Aorta (tissue), 5 donors: ENCODE measurements at regions not wholly inside any gene's neighbourhood (a gene's known extent, or its start where the extent isn't known, plus 50 kb on each side); places are given as distances from the start of the nearest gene placed in this dataset.
A peak's percentile ranks its signal among the peaks of the same experiment; 100 is the strongest.

Source experiments
- ATAC-seq: fragments of 200-7000 bp; cut with Tn5 transposase; one replicate; pipeline ENCODE4 v1.9.1; 2022; ENCODE audit warnings: moderate library complexity; ENCODE audit not compliant: low FRiP score
- DNase-seq, 2 donors: peaks; one replicate each; pipeline ENCODE4 v3.0.0-alpha.2; 2020
- H3K27ac ChIP-seq, 2 donors: one replicate each; pipeline ENCODE4 v1.5.1; 2013; ENCODE audit warnings: low read length in 2 of 2, mild to moderate bottlenecking in 2 of 2, moderate library complexity in 2 of 2, control low read depth in 1 of 2, inconsistent platforms in 1 of 2, low read depth in 1 of 2
- H3K27me3 ChIP-seq, 2 donors: one replicate each; pipeline ENCODE4 v1.6.1; 2013; ENCODE audit warnings: control low read depth in 1 of 2, low read length in 1 of 2, mild to moderate bottlenecking in 1 of 2, moderate library complexity in 1 of 2; ENCODE audit not compliant: insufficient read depth in 2 of 2, control insufficient read depth in 1 of 2
- H3K36me3 ChIP-seq, 2 donors: one replicate each; pipeline ENCODE4 v1.6.1; 2013; ENCODE audit warnings: control low read depth in 1 of 2, low read length in 1 of 2, mild to moderate bottlenecking in 1 of 2; ENCODE audit not compliant: insufficient read depth in 2 of 2, control insufficient read depth in 1 of 2
- H3K4me1 ChIP-seq, 2 donors: one replicate each; pipeline ENCODE4 v1.6.1; 2013; ENCODE audit warnings: low read length in 2 of 2, control low read depth in 1 of 2, mild to moderate bottlenecking in 1 of 2, moderate library complexity in 1 of 2; ENCODE audit not compliant: insufficient read depth in 2 of 2, control insufficient read depth in 1 of 2
- H3K4me3 ChIP-seq, 2 donors: one replicate each; pipeline ENCODE4 v1.5.1; 2013; ENCODE audit warnings: low read length in 2 of 2, control low read depth in 1 of 2, mild to moderate bottlenecking in 1 of 2
- H3K9me3 ChIP-seq: one replicate; pipeline ENCODE4 v1.6.1; 2013; ENCODE audit warnings: mild to moderate bottlenecking, low read length; ENCODE audit not compliant: control insufficient read depth
- WGBS, 2 donors: extraction: QIAGEN DNeasy Blood & Tissue Kit; methylation state at CpG; one replicate each; pipeline ENCODE4 v1.1.7; 2013; 5-methylcytosine and 5-hydroxymethylcytosine counted together
- intact Hi-C, 2 donors: fragments of 100-400 bp; cut with DNase I; formaldehyde crosslinking; loops; one replicate each; pipeline versions ENCODE4 v1.14.2 to v1.15.0; 2022
- donor health status: healthy with polysubstance abuse.
- donor health status: Bipolar disorder and iron deficiency.
- donor health status: DM: no; HTN: no; CAD: no.
- donor health status: DM: no; HTN: no; CAD: no.
- donor health status: DM: yes; HTN: yes; CAD: no.

DNA sequence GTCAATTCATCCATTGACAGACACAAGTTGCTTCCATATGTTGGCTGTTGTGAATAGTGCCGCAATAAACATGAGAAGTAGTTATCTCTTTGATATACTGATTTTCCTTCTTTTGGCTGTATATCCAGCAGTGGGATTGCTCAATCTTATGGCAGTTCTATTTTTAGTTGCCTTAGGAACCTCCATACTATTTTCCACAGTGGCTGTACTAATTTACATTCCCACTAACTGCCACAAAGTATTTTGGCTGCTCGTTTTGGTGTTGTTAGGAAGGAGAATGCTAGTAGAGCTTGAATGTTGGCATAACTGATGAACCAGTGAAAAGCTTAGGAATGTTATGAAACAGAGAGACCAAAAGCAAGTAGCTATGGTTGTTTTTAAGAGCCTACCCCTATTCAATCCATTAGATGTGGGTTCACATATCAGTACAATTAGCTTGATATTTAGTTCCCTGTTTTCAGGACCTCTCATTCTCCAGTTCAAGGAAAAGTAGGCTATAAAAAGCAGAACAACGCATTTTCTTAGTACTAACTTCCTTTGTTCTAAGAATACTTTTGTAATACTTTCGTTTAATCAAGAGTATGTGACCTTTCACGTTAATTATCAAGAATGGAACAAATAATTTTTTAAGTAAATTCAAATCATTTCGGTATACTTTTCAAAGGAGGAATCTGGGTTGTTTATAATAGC, 100.3 kb downstream of the FAS start:
- intact Hi-C loops: no loop called here
- H3K9me3 ChIP-seq: no peaks in the 10 kb centered on the region
- no peak for ATAC-seq
- no peak overlapping the region for H3K27ac ChIP-seq
- no peak for DNase-seq
- H3K36me3 ChIP-seq: no peaks in the 10 kb centered on the region
- no peaks in the 10 kb centered on the region for H3K4me1 ChIP-seq
- WGBS, 2 donors: 57 to 64% methylated on average over 6 of the region's 6 CpGs
- no peak overlapping the region for H3K4me3 ChIP-seq
- H3K27me3 ChIP-seq: no peaks in the 10 kb centered on the region

DNA sequence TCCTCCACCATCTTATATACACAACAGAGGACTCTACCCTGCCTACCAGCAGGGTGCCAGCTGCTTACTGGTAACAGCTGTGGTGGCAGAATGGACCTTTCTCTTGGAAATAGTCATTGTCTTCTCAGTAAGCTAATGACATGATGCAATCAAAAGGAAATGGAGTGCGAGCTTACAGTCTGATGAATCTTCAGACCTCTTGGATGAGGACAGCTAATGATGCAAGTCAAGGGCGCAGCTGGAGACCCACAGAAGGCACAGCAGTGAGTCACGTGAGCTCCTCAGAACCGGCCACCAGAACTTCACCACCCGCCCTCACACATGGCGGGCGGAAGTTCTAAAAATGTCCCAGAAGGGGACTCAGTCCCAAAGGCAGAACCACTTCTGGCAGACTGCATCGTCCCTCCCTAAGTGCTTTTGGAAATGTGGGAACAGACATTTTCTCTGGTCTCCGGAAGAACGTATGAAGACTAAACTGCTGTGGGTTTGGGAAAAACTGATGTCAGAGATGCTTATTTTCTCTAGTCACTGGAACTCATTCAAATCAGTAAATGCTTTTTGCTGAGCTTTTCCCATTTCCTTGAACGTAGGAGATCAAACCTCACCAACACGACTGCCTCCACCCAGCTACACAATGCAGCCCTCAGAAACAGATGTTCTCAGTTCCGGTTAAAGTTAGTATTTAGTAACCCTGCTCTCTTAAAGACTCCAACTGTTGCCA, 96.4 kb downstream of the FAS start:
- DNase-seq: peak; percentile 71 to 79
- peak; percentile 67 for ATAC-seq
- intact Hi-C loops: no loop called here
- H3K27me3 ChIP-seq: no peaks in the 10 kb centered on the region
- 66 to 73% methylated on average over 13 of the region's 13 CpGs for WGBS, 2 donors
- H3K27ac ChIP-seq: no peak overlapping the region
- no peaks in the 10 kb centered on the region for H3K36me3 ChIP-seq
- H3K4me1 ChIP-seq: no peaks in the 10 kb centered on the region
- no peak overlapping the region for H3K4me3 ChIP-seq
- no peaks in the 10 kb centered on the region for H3K9me3 ChIP-seq

- intact Hi-C loops: no loop called here
- 86 to 88% methylated on average over 4 of the region's 4 CpGs for WGBS, 2 donors
Measured at GRCh38 chr10:89085153-89085552, 94.6 kb downstream of the FAS start.

GRCh38 chr10:89082086-89082485, 91.5 kb downstream of the FAS start:
- WGBS, 2 donors: 73 to 77% methylated on average over 5 of the region's 5 CpGs
- ATAC-seq (no peak), DNase-seq (no peak)
- no peak overlapping the region for H3K4me3 ChIP-seq
- H3K36me3 ChIP-seq: no peaks in the 10 kb centered on the region
- H3K27me3 ChIP-seq: no peaks in the 10 kb centered on the region
- no peak overlapping the region for H3K27ac ChIP-seq
- intact Hi-C loops: no loop called here
- H3K9me3 ChIP-seq: no peaks in the 10 kb centered on the region
- no peaks in the 10 kb centered on the region for H3K4me1 ChIP-seq

More at GRCh38 chr10:89085153-89085552, 94.6 kb downstream of the FAS start:
- H3K4me3 ChIP-seq: no peak overlapping the region
- H3K9me3 ChIP-seq: no peaks in the 10 kb centered on the region
- H3K4me1 ChIP-seq: no peaks in the 10 kb centered on the region
- DNase-seq (no peak), ATAC-seq (no peak)
- no peaks in the 10 kb centered on the region for H3K36me3 ChIP-seq
- H3K27me3 ChIP-seq: no peaks in the 10 kb centered on the region
- no peak overlapping the region for H3K27ac ChIP-seq

DNA sequence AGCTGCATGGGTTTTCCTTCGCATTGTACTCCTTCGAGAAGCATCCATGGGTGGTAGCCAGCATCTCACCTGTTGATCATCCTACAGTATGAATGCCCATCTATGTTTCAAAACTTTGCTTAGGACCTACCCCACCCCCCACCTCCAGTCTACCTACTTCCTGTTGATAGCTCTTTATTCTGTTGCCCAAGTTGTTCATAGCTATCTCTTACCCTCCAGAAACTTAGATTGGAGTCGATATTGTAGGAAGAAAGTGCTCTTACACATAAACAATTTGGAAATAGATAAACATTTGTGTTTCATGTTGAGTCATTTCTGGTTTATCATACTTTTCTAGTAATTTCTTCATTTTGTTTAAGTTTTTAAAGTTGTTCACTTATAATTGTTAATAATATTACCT, 90.1 kb downstream of the FAS start:
- Histone ChIP-seq H3K27me3 (no peaks in the 10 kb centered on the region), H3K9me3 (no peaks in the 10 kb centered on the region), H3K36me3 (no peaks in the 10 kb centered on the region), H3K4me3 (no peak overlapping the region), H3K27ac (no peak overlapping the region), H3K4me1 (no peaks in the 10 kb centered on the region)
- WGBS, 2 donors: 67 to 77% methylated on average over 3 of the region's 3 CpGs
- DNase-seq (no peak), ATAC-seq (no peak)
- intact Hi-C loops: no loop called here

GRCh38 chr10:89079961-89080360, 89.4 kb downstream of the FAS start:
- ATAC-seq: no peak

DNA sequence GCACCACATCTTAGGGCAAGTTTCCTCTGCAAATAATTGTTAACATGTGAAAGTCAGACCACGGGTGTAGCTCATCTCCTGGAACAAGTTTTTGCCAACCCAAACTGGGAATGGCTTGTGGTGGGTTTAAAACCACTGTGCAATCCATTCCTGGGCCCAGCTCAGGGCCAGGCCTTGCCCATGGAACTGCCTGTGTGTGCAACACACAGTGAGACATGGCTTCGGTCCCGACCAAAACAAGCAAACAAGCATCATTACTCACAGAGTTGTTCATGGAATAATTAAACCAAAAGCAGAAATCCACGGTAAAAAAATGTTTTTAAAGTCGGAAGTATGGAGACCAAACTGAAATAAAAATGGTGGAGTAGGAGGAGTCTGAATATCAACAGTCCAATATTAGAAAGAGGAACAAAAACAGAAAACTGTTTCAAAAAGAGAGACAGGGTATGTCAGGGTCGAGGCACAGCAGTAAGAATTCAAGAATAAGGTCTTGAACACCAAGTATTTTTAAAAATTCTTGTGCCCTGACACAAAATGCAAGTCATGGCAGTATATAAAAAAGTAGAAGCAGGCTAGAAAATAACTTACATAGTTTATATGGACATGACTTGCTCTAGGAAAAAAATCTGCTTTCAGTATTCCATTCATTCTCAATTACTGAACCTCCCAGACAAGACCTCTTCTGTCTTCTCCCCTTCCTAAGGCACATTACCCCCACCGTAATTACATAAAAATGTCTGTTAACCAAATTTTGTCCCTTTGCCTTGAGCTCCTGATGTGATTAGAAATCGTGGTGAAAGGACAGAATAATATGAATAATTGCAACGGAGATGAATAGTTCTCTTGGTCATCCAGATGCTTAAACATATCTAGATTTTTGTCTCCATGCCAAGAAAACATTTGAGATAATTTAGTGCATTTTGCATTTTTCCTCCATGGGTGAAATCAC, 88.4 kb downstream of the FAS start:
- Histone ChIP-seq H3K4me3 (no peak overlapping the region), H3K36me3 (no peaks in the 10 kb centered on the region), H3K27ac (no peak overlapping the region), H3K9me3 (no peaks in the 10 kb centered on the region), H3K27me3 (no peaks in the 10 kb centered on the region), H3K4me1 (no peaks in the 10 kb centered on the region)
- ATAC-seq (no peak), DNase-seq (no peak)
- intact Hi-C loops: no loop called here
- WGBS, 2 donors: 77 to 82% methylated on average over 9 of the region's 9 CpGs

More at GRCh38 chr10:89079961-89080360, 89.4 kb downstream of the FAS start:
- no peaks in the 10 kb centered on the region for H3K4me1 ChIP-seq
- DNase-seq: no peak
- intact Hi-C loops: no loop called here
- WGBS, 2 donors: 78 to 95% methylated on average over 1 of the region's 1 CpG
- no peaks in the 10 kb centered on the region for H3K27me3 ChIP-seq
- no peaks in the 10 kb centered on the region for H3K36me3 ChIP-seq
- no peaks in the 10 kb centered on the region for H3K9me3 ChIP-seq
- no peak overlapping the region for H3K27ac ChIP-seq
- H3K4me3 ChIP-seq: no peak overlapping the region

DNA sequence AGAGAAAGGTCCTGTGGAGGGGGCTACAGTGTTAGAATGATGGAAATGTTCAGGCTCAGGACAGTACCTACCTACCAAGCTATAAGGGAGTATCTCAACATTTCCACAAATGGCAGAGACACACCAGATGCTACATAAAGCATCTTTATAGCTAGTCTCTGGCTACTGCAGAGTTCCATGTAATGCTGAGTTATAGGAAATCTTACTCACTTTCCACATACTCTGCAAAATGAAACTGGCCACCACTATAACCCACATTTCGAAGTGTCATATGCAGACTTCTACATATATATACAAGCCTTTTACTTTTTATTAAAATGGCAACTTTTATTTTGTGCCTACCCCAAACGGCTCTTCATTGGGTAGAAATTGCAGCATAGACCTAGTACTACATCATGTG, 85.5 kb downstream of the FAS start:
- Histone ChIP-seq H3K4me3 (no peak overlapping the region), H3K4me1 (no peaks in the 10 kb centered on the region), H3K27me3 (no peaks in the 10 kb centered on the region), H3K9me3 (no peaks in the 10 kb centered on the region), H3K36me3 (no peaks in the 10 kb centered on the region), H3K27ac (no peak overlapping the region)
- 91 to 92% methylated on average over 2 of the region's 2 CpGs for WGBS, 2 donors
- no peak for DNase-seq
- no peak for ATAC-seq
- intact Hi-C loops: no loop called here
